ENCODE measurements at regions not wholly inside any gene's neighbourhood (a gene's known extent, or its start where the extent isn't known, plus 50 kb on each side); places are given as distances from the start of the nearest gene placed in this dataset.

- TF ChIP-seq MYBL2 (CRISPR knock-in tag; IDR thresholded peaks at IDR 0.05), result no peak
- TF ChIP-seq CTCF (IDR thresholded peaks at IDR 0.05), result no peak
- TF ChIP-seq CBFB (CRISPR knock-in tag; IDR thresholded peaks at IDR 0.05; ENCODE audit: low read depth), result no peak
- no peak for TF ChIP-seq ZNF532 (CRISPR knock-in tag; IDR thresholded peaks at IDR 0.05; ENCODE audit: borderline replicate concordance)
- TF ChIP-seq NR2C2 (CRISPR knock-in tag; IDR thresholded peaks at IDR 0.05), result no peak
- TF ChIP-seq ZBTB43 (CRISPR knock-in tag; IDR thresholded peaks at IDR 0.05), result no peak
- no peak for TF ChIP-seq USF1 (CRISPR knock-in tag; IDR thresholded peaks at IDR 0.05)
- TF ChIP-seq MAX (CRISPR knock-in tag; IDR thresholded peaks at IDR 0.05), result no peak
- no peak for TF ChIP-seq ETV6 (CRISPR knock-in tag; IDR thresholded peaks at IDR 0.05)
These were observed 72.6 kb upstream of the TOMM7 start for GRCh38 chr7:22895140-22895827.
